GM12878 (cell line): ENCODE measurements at regions not wholly inside any gene's neighbourhood (a gene's known extent, or its start where the extent isn't known, plus 50 kb on each side); places are given as distances from the start of the nearest gene placed in this dataset.

Source experiments
- ATAC-seq: fragments of 200-7000 bp; cut with Tn5 transposase; 3 replicates; pipeline ENCODE4 v1.9.1; 2020; ENCODE audit warnings: mild to moderate bottlenecking, moderate library complexity
- BruUV-seq: library from RNA; stranded (reverse); fragments of 400-500 nt; replicated peaks from 2 replicates; lab custom pipeline; 2021; lab: Mats Ljungman, UMichigan
- CTCF ChIA-PET: fragments of 300-600 bp; sonication (Branson Sonifier 250); formaldehyde crosslinking; extraction: SDS; loops from one replicate; lab custom pipeline; 2021; ENCODE audit warnings: inconsistent platforms; lab: Yijun Ruan, JAX
- POLR2A ChIA-PET: fragments of 350-600 bp; formaldehyde crosslinking; extraction: SDS; loops from one replicate; lab custom pipeline; 2021; ENCODE audit warnings: inconsistent platforms; lab: Charles Lee
- RAD21 ChIA-PET: fragments of 300-600 bp; sonication (Branson Sonifier 250); formaldehyde crosslinking; loops from one replicate; lab custom pipeline; 2023; ENCODE audit warnings: antibody characterized with exemption; ENCODE audit not compliant: unreplicated experiment; lab: Charles Lee
- SMC1A ChIA-PET: fragments of 300-600 bp; sonication (Branson Sonifier 250); formaldehyde crosslinking; loops from one replicate; lab custom pipeline; 2023; ENCODE audit not compliant: unreplicated experiment, uncharacterized antibody; lab: Charles Lee
- DNase-seq: peaks from one replicate; pipeline ENCODE4 v3.0.0-alpha.2; 2011; ENCODE audit warnings: low read depth, low spot score
- FAIRE-seq: peaks from 3 replicates; lab custom pipeline; 2011; peaks lifted over from hg19 to GRCh38; lab: Jason Lieb, UNC
- H2AFZ ChIP-seq: 2 replicates; pipeline ENCODE4 v1.6.0; 2011; ENCODE audit warnings: low read depth, low read length, control low read depth; ENCODE audit not compliant: control insufficient read depth
- H3K27ac ChIP-seq: 2 replicates; pipeline ENCODE4 v1.5.1; 2011; ENCODE audit warnings: control low read depth; ENCODE audit not compliant: control insufficient read depth, insufficient read depth
- H3K27me3 ChIP-seq, 2 experiments: replicated peaks in 1 of 2; 2 replicates each; pipeline versions ENCODE4 v1.6.0 to v1.6.1; 2011; ENCODE audit warnings: low read length in 1 of 2; ENCODE audit not compliant: control insufficient read depth in 2 of 2, insufficient read depth in 2 of 2
- H3K36me3 ChIP-seq, 2 experiments: 2 replicates each; pipeline ENCODE4 v1.5.1; 2011; ENCODE audit warnings: low read length in 1 of 2; ENCODE audit not compliant: control insufficient read depth in 2 of 2, insufficient read depth in 2 of 2
- H3K4me1 ChIP-seq: 2 replicates; pipeline ENCODE4 v1.6.1; 2011; ENCODE audit warnings: mild to moderate bottlenecking, low read length, moderate library complexity, mixed read lengths; ENCODE audit not compliant: control insufficient read depth, insufficient read depth
- H3K4me2 ChIP-seq: 2 replicates; pipeline ENCODE4 v1.6.0; 2011; ENCODE audit warnings: control low read depth; ENCODE audit not compliant: control insufficient read depth, insufficient read depth
- H3K4me3 ChIP-seq: fragments of 200-600 bp; sonication (generic); 2 replicates; pipeline ENCODE4 v1.5.1; 2016
- H3K79me2 ChIP-seq: 2 replicates; pipeline ENCODE4 v1.6.0; 2011; ENCODE audit warnings: low read length; ENCODE audit not compliant: control insufficient read depth, insufficient read depth
- H3K9ac ChIP-seq: 2 replicates; pipeline ENCODE4 v1.8.0; 2011; ENCODE audit warnings: low read length, control low read depth, mixed read lengths; ENCODE audit not compliant: control insufficient read depth, insufficient read depth
- H3K9me3 ChIP-seq: replicated peaks from 3 replicates; pipeline ENCODE4 v1.5.1; 2011; ENCODE audit warnings: mild to moderate bottlenecking, low read length; ENCODE audit not compliant: control insufficient read depth, insufficient read depth
- H4K20me1 ChIP-seq: 2 replicates; pipeline ENCODE4 v1.6.0; 2011; ENCODE audit not compliant: control insufficient read depth, insufficient read depth
- RUNX3 ChIP-seq: IDR thresholded peaks from 2 replicates; pipeline ENCODE4 v1.6.1; 2012; ENCODE audit warnings: low read length, inconsistent platforms
- ZNF217 ChIP-seq: fragments of 450-650 bp; IDR thresholded peaks from 2 replicates; pipeline ENCODE4 v1.6.1; 2017; ENCODE audit warnings: antibody characterized with exemption, mild to moderate bottlenecking
- ZSCAN29 ChIP-seq: fragments of 450-650 bp; IDR thresholded peaks from 2 replicates; pipeline ENCODE4 v1.6.1; 2017; ENCODE audit warnings: mild to moderate bottlenecking, moderate library complexity
- WGBS: methylation state at CpG from one replicate; pipeline ENCODE4 v1.1.6; 2016; ENCODE audit warnings: low lambda C conversion rate; ENCODE audit not compliant: insufficient replicate concordance, insufficient coverage; ENCODE audit errors: missing lambda C conversion rate; 5-methylcytosine and 5-hydroxymethylcytosine counted together
- in situ Hi-C: fragments of 300-500 bp; cut with MboI; formaldehyde crosslinking; loops from 9 replicates; pipeline ENCODE4 v1.14.3; 2018; ENCODE audit warnings: mixed read lengths
- intact Hi-C: fragments of 100-400 bp; cut with micrococcal nuclease; formaldehyde crosslinking; loops from one replicate; pipeline ENCODE4 v1.14.2; 2022; ENCODE audit not compliant: unreplicated experiment
- TF ChIP-seq, protein P1 (sequence below): fragments of 450-650 bp; formaldehyde crosslinking; IDR thresholded peaks from 2 replicates; pipeline ENCODE4 v1.5.0; 2022; ENCODE audit warnings: mild to moderate bottlenecking, missing genetic modification characterization

DNA sequence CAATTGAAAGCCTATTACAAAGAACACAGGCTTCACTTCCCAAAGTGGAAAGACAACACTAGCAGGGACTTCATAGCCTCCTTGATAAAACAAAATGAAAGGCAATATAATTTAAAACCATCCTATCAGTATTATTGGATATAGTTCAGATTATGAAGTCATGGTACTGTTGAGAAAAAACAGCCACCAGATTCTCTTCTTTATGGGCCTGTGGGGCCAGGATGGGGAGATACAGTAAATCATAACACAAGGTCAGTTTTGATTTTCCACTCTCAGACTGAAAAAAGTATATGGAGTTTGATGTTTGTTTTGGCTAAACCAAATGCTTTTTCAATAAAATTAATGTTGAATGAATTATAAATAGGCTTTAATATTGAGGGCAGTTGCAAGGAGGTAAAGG is 129.1 kb downstream of the BCL2L11 start (continued):
- TF ChIP-seq ZNF217 (no peak), RUNX3 (no peak)
- TF ChIP-seq, protein P1, sequence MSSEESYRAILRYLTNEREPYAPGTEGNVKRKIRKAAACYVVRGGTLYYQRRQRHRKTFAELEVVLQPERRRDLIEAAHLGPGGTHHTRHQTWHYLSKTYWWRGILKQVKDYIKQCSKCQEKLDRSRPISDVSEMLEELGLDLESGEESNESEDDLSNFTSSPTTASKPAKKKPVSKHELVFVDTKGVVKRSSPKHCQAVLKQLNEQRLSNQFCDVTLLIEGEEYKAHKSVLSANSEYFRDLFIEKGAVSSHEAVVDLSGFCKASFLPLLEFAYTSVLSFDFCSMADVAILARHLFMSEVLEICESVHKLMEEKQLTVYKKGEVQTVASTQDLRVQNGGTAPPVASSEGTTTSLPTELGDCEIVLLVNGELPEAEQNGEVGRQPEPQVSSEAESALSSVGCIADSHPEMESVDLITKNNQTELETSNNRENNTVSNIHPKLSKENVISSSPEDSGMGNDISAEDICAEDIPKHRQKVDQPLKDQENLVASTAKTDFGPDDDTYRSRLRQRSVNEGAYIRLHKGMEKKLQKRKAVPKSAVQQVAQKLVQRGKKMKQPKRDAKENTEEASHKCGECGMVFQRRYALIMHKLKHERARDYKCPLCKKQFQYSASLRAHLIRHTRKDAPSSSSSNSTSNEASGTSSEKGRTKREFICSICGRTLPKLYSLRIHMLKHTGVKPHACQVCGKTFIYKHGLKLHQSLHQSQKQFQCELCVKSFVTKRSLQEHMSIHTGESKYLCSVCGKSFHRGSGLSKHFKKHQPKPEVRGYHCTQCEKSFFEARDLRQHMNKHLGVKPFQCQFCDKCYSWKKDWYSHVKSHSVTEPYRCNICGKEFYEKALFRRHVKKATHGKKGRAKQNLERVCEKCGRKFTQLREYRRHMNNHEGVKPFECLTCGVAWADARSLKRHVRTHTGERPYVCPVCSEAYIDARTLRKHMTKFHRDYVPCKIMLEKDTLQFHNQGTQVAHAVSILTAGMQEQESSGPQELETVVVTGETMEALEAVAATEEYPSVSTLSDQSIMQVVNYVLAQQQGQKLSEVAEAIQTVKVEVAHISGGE (CRISPR knock-in tag), result no peak

DNA sequence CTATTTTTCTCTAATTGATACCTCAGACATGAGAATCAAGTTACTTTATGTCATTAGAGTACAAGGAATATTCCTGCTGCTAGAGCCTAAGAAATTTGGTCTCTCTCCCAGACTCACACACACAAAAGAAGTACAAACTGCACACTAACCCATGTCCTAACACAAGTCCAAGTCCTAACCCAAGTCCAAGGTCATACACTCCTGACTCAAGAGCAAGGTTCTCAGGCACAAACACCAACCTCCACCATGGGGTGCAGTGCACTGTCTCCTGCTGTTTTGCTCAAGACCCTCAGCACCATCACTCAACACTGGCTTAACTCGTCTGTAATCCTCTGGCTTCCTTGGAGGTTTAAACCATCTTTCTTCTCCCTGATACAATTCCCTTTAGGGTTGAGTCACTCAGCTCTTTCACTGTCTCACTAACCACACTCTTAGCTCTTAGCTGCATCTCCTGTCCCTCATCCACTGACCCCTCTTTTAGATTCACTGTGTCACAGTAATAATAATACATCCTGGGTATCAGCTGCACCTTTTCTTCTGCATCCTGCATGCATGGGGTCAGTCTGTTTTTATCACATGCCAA is 129.8 kb downstream of the BCL2L11 start:
- Histone ChIP-seq H3K9me3 (peaks cover 4% of the 10 kb centered on the region; the same call in 2 of the 3 replicates), H3K27ac (no peak overlapping the region), H2AFZ (no peak overlapping the region), H3K4me3 (no peak overlapping the region), H3K4me1 (no peaks in the 10 kb centered on the region), H3K4me2 (no peak overlapping the region), H3K36me3 (no peaks in the 10 kb centered on the region), H4K20me1 (no peaks in the 10 kb centered on the region), H3K27me3 (no peaks in the 10 kb centered on the region), H3K79me2 (no peaks in the 10 kb centered on the region), H3K9ac (no peak overlapping the region)
- ChIA-PET POLR2A (no interaction called here), SMC1A (no interaction called here), CTCF (no interaction called here), RAD21 (no interaction called here)
- ATAC-seq (no peak), FAIRE-seq (no peak), DNase-seq (no peak)
- TF ChIP-seq ZSCAN29, result no peak
- 23% methylated on average over 1 of the region's 1 CpG for WGBS
- no TSS peak for BruUV-seq
- in situ Hi-C loops (no loop called here), intact Hi-C loops (no loop called here)
